ENCODE measurements at regions not wholly inside any gene's neighbourhood (a gene's known extent, or its start where the extent isn't known, plus 50 kb on each side); places are given as distances from the start of the nearest gene placed in this dataset.
"Not testable (repeated sequence)": the region's sequence is repeated elsewhere in the genome, so short reads cannot be mapped to it uniquely, and the experiment has no call there.

- H3K27me3 Mint-ChIP-seq = no peaks in the 10 kb centered on the region
- no peak overlapping the region for H3K27ac Mint-ChIP-seq
- no peaks in the 10 kb centered on the region for H3K4me1 Mint-ChIP-seq (ENCODE audit: low read depth)
- H3K4me3 Mint-ChIP-seq = no peak overlapping the region
- peaks cover 7% of the 10 kb centered on the region for H3K36me3 Mint-ChIP-seq (ENCODE audit: low read depth)
- H3K9me3 Mint-ChIP-seq = peaks cover 18% of the 10 kb centered on the region
Measured at GRCh38 chr3:106144030-106144429, 275.2 kb upstream of the CBLB start.

- H3K4me3 Mint-ChIP-seq; H3K27ac Mint-ChIP-seq; H3K36me3 Mint-ChIP-seq (ENCODE audit: low read depth); H3K4me1 Mint-ChIP-seq (ENCODE audit: low read depth); H3K27me3 Mint-ChIP-seq: not testable (repeated sequence)
- H3K9me3 Mint-ChIP-seq = peaks cover 17% of the 10 kb centered on the region
Measured at GRCh38 chr3:106148440-106149082, 279.7 kb upstream of the CBLB start.

DNA sequence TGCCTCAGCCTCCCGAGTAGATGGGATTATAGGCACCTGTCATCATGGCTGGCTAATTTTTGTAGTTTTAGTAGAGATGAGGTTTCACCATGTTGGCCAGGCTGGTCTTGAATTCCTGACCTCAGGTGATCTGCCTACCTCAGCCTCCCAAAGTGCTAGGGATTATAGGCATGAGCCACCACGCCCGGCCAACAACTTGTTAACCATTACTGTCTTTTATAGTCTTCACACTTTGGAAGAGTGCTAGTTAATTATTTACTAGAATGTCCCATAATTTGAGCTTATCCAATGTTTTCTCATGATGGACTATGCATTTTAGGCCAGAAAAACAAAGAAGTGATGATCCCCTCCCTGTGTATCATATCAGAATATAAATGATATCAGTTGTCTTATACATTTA is 288.6 kb upstream of the CBLB start:
- Mint-ChIP-seq H3K27ac (no peak overlapping the region), H3K4me1 (ENCODE audit: low read depth) (no peaks in the 10 kb centered on the region), H3K4me3 (no peak overlapping the region), H3K36me3 (ENCODE audit: low read depth) (no peaks in the 10 kb centered on the region), H3K9me3 (peaks cover 6% of the 10 kb centered on the region), H3K27me3 (no peaks in the 10 kb centered on the region)

DNA sequence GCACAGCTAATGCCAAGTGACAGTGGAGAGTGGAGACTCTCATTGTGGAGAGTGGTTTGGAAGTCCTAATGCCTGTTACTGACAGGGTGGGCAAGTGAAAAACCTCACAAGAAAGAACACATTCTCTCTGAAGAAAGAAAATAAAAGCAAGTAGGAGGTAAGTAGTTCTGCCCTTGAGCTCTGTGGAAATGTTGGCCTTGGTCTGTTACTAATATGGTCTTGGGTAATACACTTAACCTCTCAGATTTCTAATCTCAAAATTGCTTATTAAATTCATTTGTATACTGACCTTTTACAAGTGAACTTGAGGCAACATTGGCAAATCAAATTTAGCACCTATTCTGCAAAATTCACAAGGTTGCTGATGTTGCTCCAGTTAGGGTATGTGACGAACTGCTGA is 291.6 kb upstream of the CBLB start:
- H3K27ac Mint-ChIP-seq = no peak overlapping the region
- H3K4me3 Mint-ChIP-seq = no peak overlapping the region
- H3K4me1 Mint-ChIP-seq (ENCODE audit: low read depth) = no peaks in the 10 kb centered on the region
- no peaks in the 10 kb centered on the region for H3K27me3 Mint-ChIP-seq
- H3K9me3 Mint-ChIP-seq = peaks cover 19% of the 10 kb centered on the region
- H3K36me3 Mint-ChIP-seq (ENCODE audit: low read depth) = peaks cover 4% of the 10 kb centered on the region

- Mint-ChIP-seq H3K9me3 (peaks cover 19% of the 10 kb centered on the region), H3K4me3 (no peak overlapping the region), H3K27me3 (no peaks in the 10 kb centered on the region), H3K36me3 (ENCODE audit: low read depth) (peaks cover 4% of the 10 kb centered on the region), H3K4me1 (ENCODE audit: low read depth) (no peaks in the 10 kb centered on the region), H3K27ac (no peak overlapping the region)
Measured at GRCh38 chr3:106161246-106161645, 292.4 kb upstream of the CBLB start.

DNA sequence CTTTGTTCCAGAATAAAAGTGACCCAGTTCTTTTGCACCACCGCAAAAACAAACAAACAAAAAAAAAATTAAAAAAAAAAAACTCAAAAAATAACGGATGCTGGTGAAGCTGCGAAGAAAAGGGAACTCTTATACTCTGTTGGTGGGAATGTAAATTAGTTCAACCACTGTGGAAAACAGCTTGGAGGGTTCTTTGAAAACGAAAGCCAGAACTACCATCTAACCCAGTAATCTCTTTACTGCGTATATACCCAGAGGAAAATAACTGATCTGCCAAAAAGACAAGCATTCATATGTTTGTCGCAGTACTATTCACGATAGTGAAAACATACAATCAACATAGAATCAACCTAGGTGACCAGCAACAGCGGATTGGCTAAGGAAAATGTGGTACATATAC is 298.9 kb upstream of the CBLB start:
- peaks cover 13% of the 10 kb centered on the region for H3K9me3 Mint-ChIP-seq
- peaks cover 30% of the 10 kb centered on the region for H3K4me1 Mint-ChIP-seq (ENCODE audit: low read depth)
- H3K36me3 Mint-ChIP-seq (ENCODE audit: low read depth) = peaks cover 7% of the 10 kb centered on the region
- H3K27me3 Mint-ChIP-seq = no peaks in the 10 kb centered on the region
- no peak overlapping the region for H3K4me3 Mint-ChIP-seq
- no peak overlapping the region for H3K27ac Mint-ChIP-seq

DNA sequence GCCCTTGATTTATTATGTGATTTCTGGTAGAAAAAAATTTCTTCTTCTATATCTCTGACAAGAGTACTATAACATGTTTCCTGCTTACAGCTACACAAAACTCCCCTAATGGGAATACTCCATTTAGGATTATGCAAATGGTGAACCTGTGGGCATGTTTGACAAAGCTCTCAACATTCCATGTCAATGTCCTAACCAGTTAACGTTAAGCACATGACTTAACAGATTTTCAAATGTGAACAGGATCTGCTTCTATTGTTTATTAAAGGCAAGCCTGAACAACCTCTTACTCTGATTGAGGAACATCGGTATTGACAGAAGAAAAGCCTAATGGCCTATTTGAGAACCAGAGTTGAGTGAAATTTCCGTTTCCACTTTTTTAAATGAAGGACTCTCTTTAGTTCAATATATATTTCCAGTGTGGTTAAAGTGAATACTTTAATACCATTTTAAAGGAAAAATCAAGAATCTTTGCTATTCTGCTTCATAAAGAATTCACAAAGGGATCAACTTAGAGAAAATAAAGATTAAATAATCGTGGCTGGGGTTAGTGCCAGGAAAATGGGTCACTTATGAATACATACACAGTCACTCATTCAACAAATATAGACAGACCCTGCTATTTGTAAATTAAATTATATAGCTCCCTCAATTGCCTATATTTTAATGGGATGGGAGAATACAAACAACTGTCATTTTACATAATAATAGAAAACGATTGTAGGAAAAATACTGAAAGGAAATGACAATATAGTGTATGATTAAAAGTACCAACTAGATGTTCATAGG is 300.3 kb upstream of the CBLB start:
- H3K27me3 Mint-ChIP-seq = no peaks in the 10 kb centered on the region
- peaks cover 3% of the 10 kb centered on the region for H3K36me3 Mint-ChIP-seq (ENCODE audit: low read depth)
- H3K4me1 Mint-ChIP-seq (ENCODE audit: low read depth) = peaks cover 43% of the 10 kb centered on the region
- H3K9me3 Mint-ChIP-seq = peaks cover 5% of the 10 kb centered on the region
- H3K27ac Mint-ChIP-seq = no peak overlapping the region
- no peak overlapping the region for H3K4me3 Mint-ChIP-seq

DNA sequence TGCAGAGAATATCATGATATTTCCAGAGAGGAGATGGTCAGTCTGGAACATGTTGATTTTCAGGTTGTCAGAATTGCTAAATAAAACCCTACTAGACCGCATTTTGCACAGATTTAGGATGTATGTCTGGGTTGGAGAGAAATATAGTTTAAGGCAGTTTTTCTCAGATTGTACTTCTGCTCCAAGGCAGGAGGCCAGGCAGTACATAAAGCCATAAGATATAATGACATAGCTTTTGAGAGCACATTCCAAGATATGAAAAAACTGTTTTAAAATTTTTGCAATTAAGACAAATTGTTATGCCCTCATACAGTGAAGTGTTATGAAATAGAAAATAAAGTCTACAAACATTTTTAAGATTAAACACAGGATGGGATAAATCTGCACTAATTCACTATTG is 301.8 kb upstream of the CBLB start:
- Mint-ChIP-seq H3K4me3 (no peak overlapping the region), H3K4me1 (ENCODE audit: low read depth) (peaks cover 57% of the 10 kb centered on the region), H3K36me3 (ENCODE audit: low read depth) (peaks cover 9% of the 10 kb centered on the region), H3K9me3 (peaks cover 10% of the 10 kb centered on the region), H3K27me3 (no peaks in the 10 kb centered on the region), H3K27ac (no peak overlapping the region)

GRCh38 chr3:106172101-106172500 is 303.3 kb upstream of the CBLB start:
- peaks cover 71% of the 10 kb centered on the region for H3K4me1 Mint-ChIP-seq (ENCODE audit: low read depth)

GRCh38 chr3:106172780-106173179 is 304.0 kb upstream of the CBLB start:
- Mint-ChIP-seq H3K36me3 (ENCODE audit: low read depth) (peaks cover 9% of the 10 kb centered on the region), H3K27ac (peak overlapping the region; percentile 90), H3K9me3 (peaks cover 10% of the 10 kb centered on the region), H3K4me1 (ENCODE audit: low read depth) (peaks cover 78% of the 10 kb centered on the region), H3K27me3 (no peaks in the 10 kb centered on the region), H3K4me3 (peak overlapping the region; percentile 55)

More at GRCh38 chr3:106172101-106172500, 303.3 kb upstream of the CBLB start:
- Mint-ChIP-seq H3K27me3 (no peaks in the 10 kb centered on the region), H3K36me3 (ENCODE audit: low read depth) (peaks cover 9% of the 10 kb centered on the region), H3K4me3 (peak overlapping the region; percentile 38), H3K27ac (peak overlapping the region; percentile 90), H3K9me3 (peaks cover 10% of the 10 kb centered on the region)

GRCh38 chr3:106175276-106175675 is 306.5 kb upstream of the CBLB start:
- Mint-ChIP-seq H3K9me3 (peaks cover 6% of the 10 kb centered on the region), H3K27me3 (no peaks in the 10 kb centered on the region), H3K4me3 (no peak overlapping the region), H3K27ac (peak overlapping the region; percentile 95), H3K4me1 (ENCODE audit: low read depth) (peaks cover 94% of the 10 kb centered on the region), H3K36me3 (ENCODE audit: low read depth) (peaks cover 9% of the 10 kb centered on the region)

DNA sequence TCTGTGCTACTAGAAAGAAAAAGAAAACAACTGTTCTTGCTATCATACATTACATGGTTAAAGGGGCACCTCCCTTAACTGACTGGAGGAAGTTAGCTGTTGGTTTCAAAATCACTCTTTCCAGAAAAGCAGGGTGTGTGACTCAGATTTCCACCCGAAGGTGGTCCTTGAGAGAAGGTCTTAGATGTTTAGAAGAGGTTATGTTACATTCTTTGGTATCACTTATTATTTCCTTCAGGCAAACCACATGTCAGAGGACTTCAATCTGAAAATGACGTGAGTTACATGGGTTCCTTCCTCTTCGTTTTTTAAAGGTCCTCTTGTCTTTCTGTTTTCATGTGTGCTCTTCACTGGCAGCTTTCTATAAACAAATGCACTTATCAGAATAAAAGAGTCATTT is 307.9 kb upstream of the CBLB start:
- peak overlapping the region; percentile 67 for H3K4me3 Mint-ChIP-seq
- H3K27me3 Mint-ChIP-seq = no peaks in the 10 kb centered on the region
- peaks cover 6% of the 10 kb centered on the region for H3K9me3 Mint-ChIP-seq
- peak overlapping the region; percentile 95 for H3K27ac Mint-ChIP-seq
- H3K36me3 Mint-ChIP-seq (ENCODE audit: low read depth) = peaks cover 9% of the 10 kb centered on the region
- peaks cover 84% of the 10 kb centered on the region for H3K4me1 Mint-ChIP-seq (ENCODE audit: low read depth)

GRCh38 chr3:106182950-106183511 is 314.2 kb upstream of the CBLB start:
- Mint-ChIP-seq H3K4me3 (no peak overlapping the region), H3K27me3 (no peaks in the 10 kb centered on the region), H3K27ac (no peak overlapping the region), H3K36me3 (ENCODE audit: low read depth) (peaks cover 3% of the 10 kb centered on the region), H3K4me1 (ENCODE audit: low read depth) (peaks cover 75% of the 10 kb centered on the region), H3K9me3 (no peaks in the 10 kb centered on the region)

- Mint-ChIP-seq H3K9me3 (no peaks in the 10 kb centered on the region), H3K4me1 (ENCODE audit: low read depth) (peaks cover 70% of the 10 kb centered on the region), H3K27me3 (no peaks in the 10 kb centered on the region), H3K27ac (peak overlapping the region; percentile 90), H3K36me3 (ENCODE audit: low read depth) (no peaks in the 10 kb centered on the region), H3K4me3 (no peak overlapping the region)
Measured at GRCh38 chr3:106183762-106184391, 315.1 kb upstream of the CBLB start.
